CD14-positive monocyte (primary cell): ENCODE measurements at regions not wholly inside any gene's neighbourhood (a gene's known extent, or its start where the extent isn't known, plus 50 kb on each side); places are given as distances from the start of the nearest gene placed in this dataset.

Experiments used
- DNase-seq, 3 donors: peaks; one replicate each; pipeline ENCODE4 v3.0.0-alpha.2; 2011 to 2022
- H2AFZ ChIP-seq: 2 replicates; pipeline ENCODE4 v1.6.0; 2012; ENCODE audit warnings: mild to moderate bottlenecking, low read depth, low read length, inconsistent platforms; ENCODE audit not compliant: insufficient read depth, poor library complexity, severe bottlenecking
- H3K27ac ChIP-seq, 2 donors: 1 replicate in 1 of 2; 2 replicates in 1 of 2; pipeline ENCODE4 v1.5.1; 2012 to 2013; ENCODE audit warnings: low read length in 2 of 2, control low read depth in 1 of 2, inconsistent platforms in 1 of 2, low read depth in 1 of 2, mild to moderate bottlenecking in 1 of 2
- H3K27me3 ChIP-seq, 2 donors: one replicate each; pipeline versions ENCODE4 v1.6.0 to v1.6.1; 2011 to 2013; ENCODE audit warnings: low read length in 2 of 2; ENCODE audit not compliant: control insufficient read depth in 2 of 2, insufficient read depth in 2 of 2
- H3K36me3 ChIP-seq, 2 donors: replicated peaks in 1 of 2; 1 replicate in 1 of 2; 2 replicates in 1 of 2; pipeline versions ENCODE4 v1.5.1 to v1.6.1; 2012 to 2013; ENCODE audit warnings: low read length in 2 of 2, control low read depth in 1 of 2, inconsistent platforms in 1 of 2, mild to moderate bottlenecking in 1 of 2; ENCODE audit not compliant: insufficient read depth in 2 of 2, control insufficient read depth in 1 of 2
- H3K4me1 ChIP-seq, 2 donors: 1 replicate in 1 of 2; 2 replicates in 1 of 2; pipeline versions ENCODE4 v1.5.1 to v1.6.1; 2012 to 2013; ENCODE audit warnings: low read length in 2 of 2, control low read depth in 1 of 2, inconsistent platforms in 1 of 2, mild to moderate bottlenecking in 1 of 2, moderate library complexity in 1 of 2; ENCODE audit not compliant: insufficient read depth in 2 of 2, control insufficient read depth in 1 of 2
- H3K4me2 ChIP-seq: replicated peaks from 2 replicates; pipeline ENCODE3; 2012; ENCODE audit warnings: low read length, moderate library complexity, mild to moderate bottlenecking; ENCODE audit not compliant: poor library complexity, severe bottlenecking; ENCODE audit errors: extremely low read depth
- H3K4me3 ChIP-seq, 3 experiments: fragments of 200-600 bp in 1 of 3; sonication (generic) in 1 of 3; replicated peaks in 1 of 3; 1 replicate in 2 of 3; 2 replicates in 1 of 3; pipeline ENCODE4 v1.5.1; 2011 to 2013; ENCODE audit warnings: low read length in 3 of 3, mild to moderate bottlenecking in 3 of 3, control low read depth in 2 of 3, low read depth in 2 of 3, inconsistent platforms in 1 of 3, moderate library complexity in 1 of 3
- H3K79me2 ChIP-seq: 2 replicates; pipeline ENCODE4 v1.6.0; 2012; ENCODE audit warnings: mild to moderate bottlenecking, control low read depth, inconsistent platforms, low read length, moderate library complexity; ENCODE audit not compliant: insufficient read depth
- H3K9ac ChIP-seq: 2 replicates; pipeline ENCODE4 v1.6.0; 2017; ENCODE audit warnings: low read length, mild to moderate bottlenecking; ENCODE audit not compliant: insufficient read depth, poor library complexity, severe bottlenecking
- H3K9me3 ChIP-seq, 2 donors: replicated peaks in 1 of 2; 1 replicate in 1 of 2; 2 replicates in 1 of 2; pipeline versions ENCODE4 v1.5.1 to v1.6.1; 2012 to 2013; ENCODE audit warnings: low read length in 2 of 2, control low read depth in 1 of 2; ENCODE audit not compliant: control insufficient read depth in 1 of 2, insufficient read depth in 1 of 2
- H4K20me1 ChIP-seq: 2 replicates; pipeline ENCODE4 v1.6.0; 2012; ENCODE audit warnings: mild to moderate bottlenecking, low read length, control low read depth, moderate library complexity; ENCODE audit not compliant: insufficient read depth
- H3K27ac Mint-ChIP-seq, 7 donors: one replicate each; pipeline ENCODE4 v1.8.0; 2020; ENCODE audit warnings: mild to moderate bottlenecking in 7 of 7, mixed read lengths in 7 of 7, moderate library complexity in 6 of 7, inconsistent platforms in 2 of 7
- H3K27me3 Mint-ChIP-seq, 3 donors: one replicate each; pipeline ENCODE4 v1.8.0; 2021 to 2022; ENCODE audit warnings: low read depth in 3 of 3, mild to moderate bottlenecking in 3 of 3, mixed read lengths in 3 of 3, moderate library complexity in 3 of 3, inconsistent platforms in 1 of 3
- H3K36me3 Mint-ChIP-seq, 2 donors: one replicate each; pipeline ENCODE4 v1.8.0; 2020; ENCODE audit warnings: mixed read lengths in 2 of 2, inconsistent platforms in 1 of 2, mild to moderate bottlenecking in 1 of 2
- H3K4me1 Mint-ChIP-seq: one replicate; pipeline ENCODE4 v1.8.0; 2020; ENCODE audit warnings: mild to moderate bottlenecking, mixed read lengths
- H3K4me3 Mint-ChIP-seq, 2 donors: one replicate each; pipeline ENCODE4 v1.8.0; 2020; ENCODE audit warnings: mild to moderate bottlenecking in 2 of 2, mixed read lengths in 2 of 2, moderate library complexity in 1 of 2
- H3K9me3 Mint-ChIP-seq, 7 donors: one replicate each; pipeline ENCODE4 v1.8.0; 2020 to 2022; ENCODE audit warnings: mixed read lengths in 7 of 7, mild to moderate bottlenecking in 6 of 7, moderate library complexity in 6 of 7, inconsistent platforms in 2 of 7
- CTCF ChIP-seq: fragments of 200-600 bp; IDR thresholded peaks from one replicate; pipeline ENCODE4 v1.8.0; 2022; ENCODE audit warnings: antibody characterized with exemption, mild to moderate bottlenecking
- WGBS: methylation state at CpG from one replicate; pipeline ENCODE4 v1.1.5; 2013; ENCODE audit warnings: missing lambda C conversion rate; ENCODE audit not compliant: insufficient coverage; 5-methylcytosine and 5-hydroxymethylcytosine counted together
- intact Hi-C, 2 donors: fragments of 100-400 bp; cut with micrococcal nuclease; formaldehyde crosslinking; loops; one replicate each; pipeline versions ENCODE4 v1.15.0 to v1.15.1; 2023

DNA sequence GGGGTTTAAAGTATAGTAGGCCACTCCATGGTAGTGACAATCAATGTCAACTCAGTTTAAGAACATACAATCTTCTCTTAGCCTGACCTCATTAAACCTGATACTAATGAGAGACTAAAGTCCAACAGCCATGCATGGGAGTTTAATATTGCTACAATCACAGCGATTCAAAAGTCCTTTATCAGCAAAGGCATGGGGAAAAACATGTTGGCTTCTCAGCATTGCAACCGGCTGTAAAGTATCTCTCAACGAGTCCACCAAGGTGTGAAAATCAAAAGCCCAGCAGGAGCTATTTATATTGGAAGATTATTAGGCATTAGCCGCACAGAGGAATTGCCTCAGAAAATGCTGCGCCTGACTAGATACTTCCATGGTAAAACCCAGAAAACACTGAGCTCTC lies 256.7 kb upstream of the PGRMC2 start:
- Histone ChIP-seq H3K9ac (no peak overlapping the region), H2AFZ (no peak overlapping the region), H3K36me3 (no peaks in the 10 kb centered on the region), H3K4me1 (no peaks in the 10 kb centered on the region), H3K79me2 (no peaks in the 10 kb centered on the region), H3K4me3 (no peak overlapping the region), H3K27me3 (no peaks in the 10 kb centered on the region), H4K20me1 (no peaks in the 10 kb centered on the region), H3K9me3 (no peaks in the 10 kb centered on the region), H3K27ac (no peak overlapping the region), H3K4me2 (no peak overlapping the region)
- no peak for TF ChIP-seq CTCF
- DNase-seq = no peak
- Mint-ChIP-seq H3K36me3 (no peaks in the 10 kb centered on the region), H3K27ac (no peak overlapping the region), H3K9me3 (peaks cover 0 to 6% (median 0%) of the 10 kb centered on the region in 7 donors), H3K4me1 (no peaks in the 10 kb centered on the region), H3K4me3 (no peak overlapping the region), H3K27me3 (peaks cover 0 to 8% (median 5%) of the 10 kb centered on the region in 3 donors)
- intact Hi-C loops = no loop called here
- 100% methylated on average over 3 of the region's 5 CpGs for WGBS

GRCh38 chr4:128543696-128544095 lies 256.1 kb upstream of the PGRMC2 start:
- H3K9me3 ChIP-seq = no peaks in the 10 kb centered on the region
- H4K20me1 ChIP-seq = no peaks in the 10 kb centered on the region
- H3K36me3 Mint-ChIP-seq = no peaks in the 10 kb centered on the region
- no peak overlapping the region for H3K27ac Mint-ChIP-seq
- no peak overlapping the region for H3K4me3 ChIP-seq
- WGBS = 67% methylated on average over 3 of the region's 6 CpGs
- H3K79me2 ChIP-seq = no peaks in the 10 kb centered on the region
- H3K9ac ChIP-seq = no peak overlapping the region
- intact Hi-C loops = no loop called here
- H3K36me3 ChIP-seq = no peaks in the 10 kb centered on the region
- no peak for DNase-seq
- TF ChIP-seq CTCF = no peak
- peaks cover 2 to 6% (median 6%) of the 10 kb centered on the region in 3 donors for H3K27me3 Mint-ChIP-seq
- no peak overlapping the region for H3K4me3 Mint-ChIP-seq
- H3K4me1 ChIP-seq = no peaks in the 10 kb centered on the region
- no peak overlapping the region for H3K4me2 ChIP-seq
- no peaks in the 10 kb centered on the region for H3K4me1 Mint-ChIP-seq
- no peak overlapping the region for H3K27ac ChIP-seq
- no peaks in the 10 kb centered on the region for H3K27me3 ChIP-seq
- no peak overlapping the region for H2AFZ ChIP-seq
- peaks cover 0 to 10% (median 1%) of the 10 kb centered on the region in 7 donors for H3K9me3 Mint-ChIP-seq
